GM12891 (cell line): ENCODE measurements at regions not wholly inside any gene's neighbourhood (a gene's known extent, or its start where the extent isn't known, plus 50 kb on each side); places are given as distances from the start of the nearest gene placed in this dataset.
"Not testable (repeated sequence)": the region's sequence is repeated elsewhere in the genome, so short reads cannot be mapped to it uniquely, and the experiment has no call there.

Experiments used
- DNase-seq: peaks from one replicate; pipeline ENCODE4 v3.0.0; 2011; ENCODE audit warnings: low spot score; ENCODE audit not compliant: insufficient read length
- FAIRE-seq: peaks from 2 replicates; lab custom pipeline; 2011; peaks lifted over from hg19 to GRCh38; lab: Jason Lieb, UNC
- PAX5 ChIP-seq: IDR thresholded peaks from 2 replicates; pipeline ENCODE4 v1.6.1; 2011; ENCODE audit warnings: low read length, moderate library complexity, mild to moderate bottlenecking; ENCODE audit not compliant: insufficient read depth, severe bottlenecking
- POLR2A ChIP-seq: IDR thresholded peaks from 2 replicates; pipeline ENCODE4 v1.6.1; 2011; ENCODE audit warnings: low read depth, low read length, control low read depth
- POLR2AphosphoS5 ChIP-seq: IDR thresholded peaks from 2 replicates; pipeline ENCODE4 v1.6.1; 2011; ENCODE audit warnings: low read depth, low read length, control low read depth
- POU2F2 ChIP-seq: IDR thresholded peaks from 2 replicates; pipeline ENCODE4 v1.6.1; 2011; ENCODE audit warnings: low read depth, mild to moderate bottlenecking, control low read depth, low read length, moderate library complexity
- SPI1 ChIP-seq: IDR thresholded peaks from 2 replicates; pipeline ENCODE4 v1.6.1; 2011; ENCODE audit warnings: low read depth, low read length, control low read depth
- TAF1 ChIP-seq: IDR thresholded peaks from 2 replicates; pipeline ENCODE4 v1.6.1; 2011; ENCODE audit warnings: low read depth, low read length, control low read depth

GRCh38 chrX:19190902-19191301, 68.6 kb upstream of the ADGRG2 start:
- FAIRE-seq (no peak), DNase-seq (no peak)
- no peak for TF ChIP-seq POU2F2
- TF ChIP-seq TAF1, result no peak
- TF ChIP-seq POLR2AphosphoS5, result no peak
- no peak for TF ChIP-seq SPI1
- TF ChIP-seq PAX5, result no peak
- no peak for TF ChIP-seq POLR2A

GRCh38 chrX:19193565-19193964, 71.3 kb upstream of the ADGRG2 start:
- FAIRE-seq (no peak), DNase-seq (no peak)
- TF ChIP-seq POLR2AphosphoS5, result no peak

GRCh38 chrX:19194285-19195242, 72.3 kb upstream of the ADGRG2 start:
- DNase-seq (no peak), FAIRE-seq (peak; percentile 90)
- TF ChIP-seq TAF1, result no peak
- no peak for TF ChIP-seq PAX5
- no peak for TF ChIP-seq POU2F2

GRCh38 chrX:19195243-19195610, 73.0 kb upstream of the ADGRG2 start:
- no peak for FAIRE-seq
- no peak for TF ChIP-seq PAX5
- TF ChIP-seq POU2F2, result no peak
- no peak for TF ChIP-seq TAF1
- TF ChIP-seq POLR2A, result no peak
- TF ChIP-seq POLR2AphosphoS5, result no peak
- TF ChIP-seq SPI1, result no peak
- DNase-seq, result no peak

GRCh38 chrX:19198473-19198872, 76.2 kb upstream of the ADGRG2 start:
- DNase-seq (no peak), FAIRE-seq (no peak)
- TF ChIP-seq POLR2AphosphoS5 (no peak), POU2F2 (no peak)

- no peak for DNase-seq
- no peak for FAIRE-seq
- no peak for TF ChIP-seq POU2F2
- no peak for TF ChIP-seq POLR2AphosphoS5
- TF ChIP-seq POLR2A, result no peak
- no peak for TF ChIP-seq SPI1
- TF ChIP-seq PAX5, result no peak
- no peak for TF ChIP-seq TAF1
Observed at GRCh38 chrX:19202171-19202570, 79.9 kb upstream of the ADGRG2 start.

GRCh38 chrX:19204636-19205035, 82.4 kb upstream of the ADGRG2 start:
- TF ChIP-seq POU2F2 (no peak), SPI1 (no peak), PAX5 (no peak), POLR2AphosphoS5 (no peak), TAF1 (no peak), POLR2A (no peak)
- FAIRE-seq (no peak), DNase-seq (no peak)

- FAIRE-seq, result no peak
- DNase-seq, result no peak
- TF ChIP-seq TAF1 (no peak), POU2F2 (no peak), POLR2A (no peak), SPI1 (no peak), PAX5 (no peak), POLR2AphosphoS5 (no peak)
Observed at GRCh38 chrX:19212037-19212436, 89.8 kb upstream of the ADGRG2 start.

- no peak for DNase-seq
- FAIRE-seq, result no peak
- TF ChIP-seq SPI1, result no peak
Observed at GRCh38 chrX:19213610-19214152, 91.4 kb upstream of the ADGRG2 start.

- FAIRE-seq, result no peak
- DNase-seq, result no peak
- TF ChIP-seq POLR2A (no peak), TAF1 (no peak), POU2F2 (no peak), POLR2AphosphoS5 (no peak), PAX5 (no peak), SPI1 (no peak)
Observed at GRCh38 chrX:19214311-19214710, 92.0 kb upstream of the ADGRG2 start.

GRCh38 chrX:19225909-19226308, 103.6 kb upstream of the ADGRG2 start:
- FAIRE-seq (no peak), DNase-seq (no peak)
- TF ChIP-seq POU2F2 (no peak), PAX5 (no peak), POLR2AphosphoS5 (no peak), POLR2A (no peak), SPI1 (no peak), TAF1 (no peak)

- not testable (repeated sequence) for FAIRE-seq, DNase-seq
Observed at GRCh38 chrX:19229896-19230295, 107.6 kb upstream of the ADGRG2 start.
